Muscle layer of duodenum (tissue), 2 donors: ENCODE measurements at regions not wholly inside any gene's neighbourhood (a gene's known extent, or its start where the extent isn't known, plus 50 kb on each side); places are given as distances from the start of the nearest gene placed in this dataset.

Experiments
- H3K27ac ChIP-seq: one replicate; pipeline ENCODE4 v1.7.0; 2013; ENCODE audit warnings: mild to moderate bottlenecking, low read length
- H3K27me3 ChIP-seq: one replicate; pipeline ENCODE4 v1.7.0; 2013; ENCODE audit warnings: low read depth, mild to moderate bottlenecking, control low read depth, low read length
- H3K36me3 ChIP-seq, 2 donors: one replicate each; pipeline ENCODE4 v1.7.0; 2013; ENCODE audit warnings: low read length in 2 of 2, control low read depth in 1 of 2, mild to moderate bottlenecking in 1 of 2; ENCODE audit not compliant: insufficient read depth in 2 of 2, control insufficient read depth in 1 of 2
- H3K4me1 ChIP-seq, 2 donors: one replicate each; pipeline ENCODE4 v1.7.0; 2013; ENCODE audit warnings: low read length in 2 of 2, mild to moderate bottlenecking in 2 of 2, control low read depth in 1 of 2, moderate library complexity in 1 of 2; ENCODE audit not compliant: insufficient read depth in 2 of 2, control insufficient read depth in 1 of 2
- H3K4me3 ChIP-seq, 2 donors: one replicate each; pipeline ENCODE4 v1.7.0; 2013; ENCODE audit warnings: low read length in 2 of 2, low read depth in 1 of 2, mild to moderate bottlenecking in 1 of 2
- H3K9me3 ChIP-seq, 2 donors: one replicate each; pipeline ENCODE4 v1.7.0; 2013; ENCODE audit warnings: low read length in 2 of 2, control low read depth in 1 of 2, mild to moderate bottlenecking in 1 of 2; ENCODE audit not compliant: control insufficient read depth in 1 of 2
- donor health status: healthy.

- no peak overlapping the region for H3K27ac ChIP-seq
- peaks cover 0 to 2% of the 10 kb centered on the region in 2 donors for H3K9me3 ChIP-seq
- H3K4me3 ChIP-seq = no peak overlapping the region
- no peaks in the 10 kb centered on the region for H3K4me1 ChIP-seq
- no peaks in the 10 kb centered on the region for H3K36me3 ChIP-seq
- no peaks in the 10 kb centered on the region for H3K27me3 ChIP-seq
Observed at GRCh38 chr5:25944786-25945185, 1093.6 kb downstream of the CDH9 start.

GRCh38 chr5:25909163-25909562 is 1129.2 kb downstream of the CDH9 start:
- Histone ChIP-seq H3K27ac (no peak overlapping the region), H3K36me3 (no peaks in the 10 kb centered on the region), H3K4me3 (no peak overlapping the region), H3K4me1 (no peaks in the 10 kb centered on the region), H3K9me3 (no peaks in the 10 kb centered on the region), H3K27me3 (no peaks in the 10 kb centered on the region)

- H3K4me3 ChIP-seq = no peak overlapping the region
- no peaks in the 10 kb centered on the region for H3K9me3 ChIP-seq
- H3K36me3 ChIP-seq = no peaks in the 10 kb centered on the region
- no peaks in the 10 kb centered on the region for H3K4me1 ChIP-seq
- no peak overlapping the region for H3K27ac ChIP-seq
- no peaks in the 10 kb centered on the region for H3K27me3 ChIP-seq
Observed at GRCh38 chr5:25905646-25906045, 1132.7 kb downstream of the CDH9 start.

GRCh38 chr5:25892211-25892610 is 1146.2 kb downstream of the CDH9 start:
- Histone ChIP-seq H3K4me3 (no peak overlapping the region), H3K27ac (no peak overlapping the region), H3K36me3 (no peaks in the 10 kb centered on the region), H3K4me1 (no peaks in the 10 kb centered on the region), H3K9me3 (no peaks in the 10 kb centered on the region), H3K27me3 (no peaks in the 10 kb centered on the region)

DNA sequence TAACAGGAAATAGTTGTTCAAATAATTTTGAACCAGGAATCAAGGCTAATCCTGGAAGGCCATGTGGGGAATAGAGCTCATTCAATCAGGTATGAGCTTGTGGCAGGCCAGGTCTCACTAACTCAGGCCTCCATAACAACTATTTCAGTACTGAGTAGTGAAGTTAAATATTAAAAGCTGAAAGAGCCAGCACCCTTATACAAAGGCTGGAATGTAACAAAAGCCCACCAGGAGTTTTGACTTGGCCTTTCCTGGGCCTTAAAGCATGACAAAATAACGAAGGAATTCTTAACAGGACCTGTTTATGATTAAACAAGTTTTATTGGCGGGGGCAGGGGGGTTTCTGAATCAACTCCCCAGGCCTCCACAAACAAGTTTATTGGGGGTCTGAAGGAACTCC is 1146.7 kb downstream of the CDH9 start:
- Histone ChIP-seq H3K36me3 (no peaks in the 10 kb centered on the region), H3K27ac (no peak overlapping the region), H3K4me1 (no peaks in the 10 kb centered on the region), H3K4me3 (no peak overlapping the region), H3K27me3 (no peaks in the 10 kb centered on the region), H3K9me3 (no peaks in the 10 kb centered on the region)

DNA sequence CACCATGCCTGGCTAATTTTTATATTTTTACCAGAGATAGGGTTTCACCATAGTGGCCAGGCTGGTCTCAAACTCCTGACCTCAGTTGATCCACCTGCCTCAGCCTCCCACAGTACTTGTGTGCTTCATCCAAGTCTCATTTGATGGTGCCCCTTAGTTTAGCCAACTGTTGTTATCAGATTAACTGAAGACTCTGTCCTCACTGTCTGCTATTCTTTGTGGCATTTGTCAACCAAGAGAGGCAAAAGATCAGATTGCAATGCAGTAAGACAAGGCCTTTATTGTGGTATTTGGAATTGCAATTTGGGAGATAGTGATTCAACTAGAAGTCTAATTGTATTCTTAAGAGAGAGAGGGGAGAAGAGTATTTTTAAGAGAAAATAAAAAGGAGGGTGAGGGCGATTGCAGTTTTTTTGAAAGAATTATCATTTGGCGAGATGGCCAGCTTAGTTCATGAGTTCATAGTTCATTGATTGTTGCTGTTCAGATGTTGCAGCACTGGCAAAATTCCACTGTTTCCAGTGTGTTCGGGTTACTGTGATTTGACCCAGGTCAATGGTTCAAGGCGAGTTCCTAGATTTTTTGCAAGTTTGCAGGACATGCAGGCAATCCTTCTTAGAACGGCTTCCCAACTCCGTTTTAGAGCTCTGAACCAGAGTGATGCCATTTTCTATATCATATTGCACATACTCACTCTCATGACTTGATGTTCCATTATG is 1156.9 kb downstream of the CDH9 start:
- no peaks in the 10 kb centered on the region for H3K9me3 ChIP-seq
- H3K36me3 ChIP-seq = no peaks in the 10 kb centered on the region
- no peak overlapping the region for H3K4me3 ChIP-seq

DNA sequence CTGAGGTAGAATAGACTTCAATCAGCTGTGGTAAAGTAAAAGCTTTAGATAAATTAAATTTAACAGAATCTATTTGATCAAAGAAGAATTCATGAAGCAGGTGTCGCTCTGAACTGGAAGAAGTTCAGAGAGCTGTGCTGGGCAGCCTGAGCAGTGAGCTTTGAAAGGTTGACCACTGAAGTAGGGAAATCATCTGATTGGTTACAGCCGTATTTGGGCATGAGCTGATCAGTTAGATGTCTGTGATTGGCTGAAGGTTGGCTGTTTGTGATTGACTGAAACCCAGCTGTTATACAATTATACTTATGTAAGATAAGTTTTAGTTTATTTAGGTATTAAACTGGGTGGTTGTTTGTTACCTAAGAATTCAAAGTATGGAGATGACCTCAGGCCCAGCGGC is 1174.6 kb downstream of the CDH9 start:
- Histone ChIP-seq H3K4me3 (no peak overlapping the region), H3K36me3 (no peaks in the 10 kb centered on the region), H3K27me3 (no peaks in the 10 kb centered on the region), H3K4me1 (no peaks in the 10 kb centered on the region), H3K9me3 (no peaks in the 10 kb centered on the region), H3K27ac (no peak overlapping the region)

More for the DNA sequence above, 1156.9 kb downstream of the CDH9 start:
- Histone ChIP-seq H3K4me1 (no peaks in the 10 kb centered on the region), H3K27ac (no peak overlapping the region), H3K27me3 (no peaks in the 10 kb centered on the region)

GRCh38 chr5:25862276-25862675 is 1176.1 kb downstream of the CDH9 start:
- Histone ChIP-seq H3K36me3 (no peaks in the 10 kb centered on the region), H3K4me3 (no peak overlapping the region), H3K4me1 (no peaks in the 10 kb centered on the region), H3K9me3 (no peaks in the 10 kb centered on the region), H3K27ac (no peak overlapping the region), H3K27me3 (no peaks in the 10 kb centered on the region)

GRCh38 chr5:25858019-25858418 is 1180.4 kb downstream of the CDH9 start:
- Histone ChIP-seq H3K36me3 (no peaks in the 10 kb centered on the region), H3K27me3 (no peaks in the 10 kb centered on the region), H3K4me1 (no peaks in the 10 kb centered on the region), H3K9me3 (no peaks in the 10 kb centered on the region), H3K27ac (no peak overlapping the region), H3K4me3 (no peak overlapping the region)

DNA sequence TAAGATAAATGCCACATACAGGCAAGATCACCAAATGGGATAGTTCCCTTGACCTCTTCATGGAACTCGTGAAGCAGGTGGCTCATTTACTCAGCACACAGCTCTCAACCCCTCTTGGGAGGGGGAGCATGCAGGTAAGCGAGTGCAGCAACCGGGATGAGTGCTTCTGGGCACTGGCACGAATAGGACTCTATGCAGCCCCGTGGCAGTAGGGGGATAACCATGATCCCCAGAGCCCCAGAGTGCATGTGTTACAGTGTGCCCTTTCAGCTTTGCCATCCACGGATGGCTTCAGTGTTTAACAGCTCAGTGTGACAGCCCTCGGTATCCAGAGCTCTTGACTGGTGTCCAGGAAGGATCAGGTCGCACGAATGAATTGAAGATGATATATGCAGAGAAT is 1187.1 kb downstream of the CDH9 start:
- Histone ChIP-seq H3K4me1 (no peaks in the 10 kb centered on the region), H3K4me3 (no peak overlapping the region)

GRCh38 chr5:25850581-25850980 is 1187.8 kb downstream of the CDH9 start:
- Histone ChIP-seq H3K4me1 (no peaks in the 10 kb centered on the region), H3K4me3 (no peak overlapping the region), H3K36me3 (no peaks in the 10 kb centered on the region), H3K27me3 (no peaks in the 10 kb centered on the region), H3K27ac (no peak overlapping the region), H3K9me3 (peaks cover 0 to 4% of the 10 kb centered on the region in 2 donors)

More for the DNA sequence above, 1187.1 kb downstream of the CDH9 start:
- Histone ChIP-seq H3K36me3 (no peaks in the 10 kb centered on the region), H3K27ac (no peak overlapping the region), H3K27me3 (no peaks in the 10 kb centered on the region), H3K9me3 (no peaks in the 10 kb centered on the region)

- Histone ChIP-seq H3K4me3 (no peak overlapping the region), H3K9me3 (peaks cover 0 to 4% of the 10 kb centered on the region in 2 donors), H3K36me3 (no peaks in the 10 kb centered on the region), H3K27me3 (no peaks in the 10 kb centered on the region), H3K27ac (no peak overlapping the region), H3K4me1 (no peaks in the 10 kb centered on the region)
Observed at GRCh38 chr5:25849270-25849669, 1189.1 kb downstream of the CDH9 start.
